GM12875 (cell line): ENCODE measurements at regions not wholly inside any gene's neighbourhood (a gene's known extent, or its start where the extent isn't known, plus 50 kb on each side); places are given as distances from the start of the nearest gene placed in this dataset.

Experiments
- H3K4me3 ChIP-seq: one replicate; pipeline ENCODE4 v1.5.1; 2011; ENCODE audit warnings: low read depth, low read length, control low read depth
- TF ChIP-seq, protein P1 (sequence below): IDR thresholded peaks from 2 replicates; pipeline ENCODE4 v1.5.1; 2011; ENCODE audit warnings: low read depth, mild to moderate bottlenecking, control low read depth, inconsistent platforms, low read length, moderate library complexity, borderline replicate concordance; ENCODE audit not compliant: insufficient read depth

GRCh38 chr14:86601813-86602212 lies 1071.9 kb downstream of the FLRT2 start:
- TF ChIP-seq, protein P1, sequence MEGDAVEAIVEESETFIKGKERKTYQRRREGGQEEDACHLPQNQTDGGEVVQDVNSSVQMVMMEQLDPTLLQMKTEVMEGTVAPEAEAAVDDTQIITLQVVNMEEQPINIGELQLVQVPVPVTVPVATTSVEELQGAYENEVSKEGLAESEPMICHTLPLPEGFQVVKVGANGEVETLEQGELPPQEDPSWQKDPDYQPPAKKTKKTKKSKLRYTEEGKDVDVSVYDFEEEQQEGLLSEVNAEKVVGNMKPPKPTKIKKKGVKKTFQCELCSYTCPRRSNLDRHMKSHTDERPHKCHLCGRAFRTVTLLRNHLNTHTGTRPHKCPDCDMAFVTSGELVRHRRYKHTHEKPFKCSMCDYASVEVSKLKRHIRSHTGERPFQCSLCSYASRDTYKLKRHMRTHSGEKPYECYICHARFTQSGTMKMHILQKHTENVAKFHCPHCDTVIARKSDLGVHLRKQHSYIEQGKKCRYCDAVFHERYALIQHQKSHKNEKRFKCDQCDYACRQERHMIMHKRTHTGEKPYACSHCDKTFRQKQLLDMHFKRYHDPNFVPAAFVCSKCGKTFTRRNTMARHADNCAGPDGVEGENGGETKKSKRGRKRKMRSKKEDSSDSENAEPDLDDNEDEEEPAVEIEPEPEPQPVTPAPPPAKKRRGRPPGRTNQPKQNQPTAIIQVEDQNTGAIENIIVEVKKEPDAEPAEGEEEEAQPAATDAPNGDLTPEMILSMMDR = no peak
- H3K4me3 ChIP-seq = no peak overlapping the region

- TF ChIP-seq, protein P1 = no peak
- H3K4me3 ChIP-seq = no peak overlapping the region
Observed at GRCh38 chr14:86597279-86597678, 1067.3 kb downstream of the FLRT2 start.

DNA sequence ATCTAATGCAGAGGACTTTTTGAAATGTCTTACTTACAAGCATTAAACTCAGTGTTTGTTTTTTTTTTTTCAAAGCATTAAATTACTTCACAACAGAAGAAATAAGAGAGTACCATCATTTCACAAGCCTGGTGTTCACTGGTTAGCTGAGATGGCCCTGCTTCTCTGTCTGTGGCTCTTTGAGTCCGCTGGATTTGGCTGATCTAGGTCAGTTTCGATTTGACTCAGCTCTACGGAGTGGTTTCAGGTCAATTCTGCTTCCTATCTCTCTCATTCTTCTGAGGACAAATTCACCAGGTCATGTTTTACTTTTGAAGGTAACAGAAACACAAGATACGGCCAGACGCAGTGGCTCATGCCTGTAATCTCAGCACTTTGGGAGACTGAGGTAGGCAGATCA lies 1066.1 kb downstream of the FLRT2 start:
- TF ChIP-seq, protein P1 = no peak
- H3K4me3 ChIP-seq = no peak overlapping the region

GRCh38 chr14:86575141-86575540 lies 1045.2 kb downstream of the FLRT2 start:
- H3K4me3 ChIP-seq = no peak overlapping the region
- TF ChIP-seq, protein P1 = no peak

DNA sequence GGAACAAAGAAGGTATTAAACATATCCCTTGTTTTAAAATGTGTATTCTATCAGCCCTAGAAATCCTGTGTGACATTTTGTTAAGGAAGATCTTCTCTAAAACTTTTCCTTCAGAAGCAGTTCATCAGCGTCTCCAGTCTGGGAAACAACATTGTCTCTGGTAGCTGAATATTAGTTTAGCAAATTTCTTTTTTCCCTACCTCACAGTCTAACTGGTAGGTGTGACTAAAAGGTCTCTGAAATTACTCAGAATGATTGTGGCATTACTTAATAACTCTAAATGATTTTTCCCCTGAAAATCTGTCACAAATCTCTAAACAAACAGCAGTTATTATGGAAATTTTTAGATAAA lies 1044.8 kb downstream of the FLRT2 start:
- TF ChIP-seq, protein P1 = no peak
- H3K4me3 ChIP-seq = no peak overlapping the region

- TF ChIP-seq, protein P1 = no peak
- H3K4me3 ChIP-seq = no peak overlapping the region
Observed at GRCh38 chr14:86574051-86574777, 1044.3 kb downstream of the FLRT2 start.

DNA sequence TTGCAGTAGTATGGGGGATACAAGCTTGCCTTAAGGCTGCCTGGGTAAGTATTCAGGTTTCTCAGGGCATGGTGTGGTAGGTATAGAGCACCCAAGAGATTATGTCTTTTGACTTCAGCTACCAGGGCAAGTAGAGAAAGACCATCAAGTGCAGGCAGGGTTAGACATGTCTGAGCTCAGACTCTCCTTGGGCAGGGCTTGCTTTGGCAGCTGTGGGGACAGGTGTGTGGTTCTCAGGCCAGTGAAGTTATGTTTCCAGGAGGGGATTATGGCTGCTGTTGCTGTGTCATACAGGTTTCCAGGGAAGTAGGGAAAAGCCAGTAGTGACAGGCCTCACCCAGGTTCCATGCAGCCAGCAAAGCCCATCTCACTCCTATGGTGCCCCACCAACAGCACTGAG lies 1040.4 kb downstream of the FLRT2 start:
- TF ChIP-seq, protein P1 = no peak

More for the DNA sequence above, 1040.4 kb downstream of the FLRT2 start:
- no peak overlapping the region for H3K4me3 ChIP-seq
